Progenitor cell of endocrine pancreas (in vitro differentiated cells): ENCODE measurements at regions not wholly inside any gene's neighbourhood (a gene's known extent, or its start where the extent isn't known, plus 50 kb on each side); places are given as distances from the start of the nearest gene placed in this dataset.

ENCODE experiments used
- DNase-seq: peaks from one replicate; pipeline ENCODE4 v3.0.0; 2021; ENCODE audit warnings: low spot score; ENCODE audit not compliant: unreplicated experiment
- H3K27ac Mint-ChIP-seq: 2 replicates; pipeline ENCODE4 v1.8.0; 2021; ENCODE audit warnings: mild to moderate bottlenecking, moderate library complexity, mixed read lengths
- H3K27me3 Mint-ChIP-seq: 2 replicates; pipeline ENCODE4 v1.8.0; 2021; ENCODE audit warnings: mixed read lengths
- H3K36me3 Mint-ChIP-seq: 2 replicates; pipeline ENCODE4 v1.8.0; 2022; ENCODE audit warnings: mixed read lengths; ENCODE audit not compliant: insufficient read depth
- H3K4me1 Mint-ChIP-seq: 2 replicates; pipeline ENCODE4 v1.8.0; 2021; ENCODE audit warnings: low read depth, mixed read lengths
- H3K4me3 Mint-ChIP-seq: 2 replicates; pipeline ENCODE4 v1.8.0; 2021; ENCODE audit warnings: low read depth, mild to moderate bottlenecking, moderate library complexity, mixed read lengths
- H3K9me3 Mint-ChIP-seq: 2 replicates; pipeline ENCODE4 v1.8.0; 2021; ENCODE audit warnings: low read depth, mixed read lengths
- CTCF ChIP-seq: fragments of 200-600 bp; sonication (generic); IDR thresholded peaks from one replicate; pipeline ENCODE4 v1.5.0; 2021; ENCODE audit warnings: antibody characterized with exemption, mild to moderate bottlenecking; ENCODE audit not compliant: unreplicated experiment

DNA sequence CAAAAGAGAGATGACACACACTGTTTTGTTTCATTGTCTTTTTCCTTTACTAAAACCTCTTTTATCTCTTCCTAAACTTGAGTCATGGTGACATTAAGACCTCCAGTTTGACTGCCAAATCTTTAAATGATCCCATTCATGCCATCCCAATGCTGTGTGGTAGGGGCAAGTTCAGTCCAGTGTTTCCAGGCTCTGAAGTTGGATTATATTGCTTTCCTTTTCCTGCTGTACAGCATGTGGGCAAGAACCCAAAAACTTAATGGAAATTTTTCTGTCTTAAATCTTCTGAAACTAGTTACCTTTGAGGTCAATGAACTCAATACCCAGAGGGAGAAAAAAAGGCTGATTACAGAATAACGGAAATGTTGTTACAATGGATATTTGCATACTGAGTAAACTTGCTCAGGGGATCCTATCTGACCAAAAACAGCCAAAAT lies 187.1 kb upstream of the FAR2 start:
- H3K36me3 Mint-ChIP-seq: no peaks in the 10 kb centered on the region
- no peaks in the 10 kb centered on the region for H3K9me3 Mint-ChIP-seq
- H3K4me3 Mint-ChIP-seq: no peak overlapping the region

DNA sequence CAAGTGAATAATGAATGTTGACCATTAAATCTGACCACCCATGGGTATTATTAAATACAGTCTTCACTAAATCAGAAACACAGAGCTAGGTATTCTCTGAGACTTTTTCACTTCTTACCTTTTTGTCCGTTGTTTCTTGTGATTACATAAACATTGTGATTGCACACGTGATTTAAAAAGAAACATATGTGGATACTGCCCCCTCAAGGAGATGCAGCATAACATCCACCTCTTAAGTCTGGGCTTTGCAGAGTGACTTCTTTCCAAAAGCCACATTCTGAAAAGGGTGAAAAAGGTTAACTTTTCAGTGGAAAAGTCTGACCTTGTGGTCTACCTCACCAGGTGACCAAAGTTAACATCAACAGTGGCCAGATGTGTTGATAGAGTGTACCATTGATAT lies 185.5 kb upstream of the FAR2 start:
- Mint-ChIP-seq H3K9me3 (no peaks in the 10 kb centered on the region), H3K27ac (no peak overlapping the region), H3K27me3 (no peaks in the 10 kb centered on the region), H3K4me1 (no peaks in the 10 kb centered on the region), H3K4me3 (no peak overlapping the region), H3K36me3 (no peaks in the 10 kb centered on the region)
- peak; percentile 49 for TF ChIP-seq CTCF
- DNase-seq: no peak

More for the DNA sequence above, 187.1 kb upstream of the FAR2 start:
- no peaks in the 10 kb centered on the region for H3K4me1 Mint-ChIP-seq
- no peak for TF ChIP-seq CTCF
- no peak overlapping the region for H3K27ac Mint-ChIP-seq
- DNase-seq: no peak
- no peaks in the 10 kb centered on the region for H3K27me3 Mint-ChIP-seq

DNA sequence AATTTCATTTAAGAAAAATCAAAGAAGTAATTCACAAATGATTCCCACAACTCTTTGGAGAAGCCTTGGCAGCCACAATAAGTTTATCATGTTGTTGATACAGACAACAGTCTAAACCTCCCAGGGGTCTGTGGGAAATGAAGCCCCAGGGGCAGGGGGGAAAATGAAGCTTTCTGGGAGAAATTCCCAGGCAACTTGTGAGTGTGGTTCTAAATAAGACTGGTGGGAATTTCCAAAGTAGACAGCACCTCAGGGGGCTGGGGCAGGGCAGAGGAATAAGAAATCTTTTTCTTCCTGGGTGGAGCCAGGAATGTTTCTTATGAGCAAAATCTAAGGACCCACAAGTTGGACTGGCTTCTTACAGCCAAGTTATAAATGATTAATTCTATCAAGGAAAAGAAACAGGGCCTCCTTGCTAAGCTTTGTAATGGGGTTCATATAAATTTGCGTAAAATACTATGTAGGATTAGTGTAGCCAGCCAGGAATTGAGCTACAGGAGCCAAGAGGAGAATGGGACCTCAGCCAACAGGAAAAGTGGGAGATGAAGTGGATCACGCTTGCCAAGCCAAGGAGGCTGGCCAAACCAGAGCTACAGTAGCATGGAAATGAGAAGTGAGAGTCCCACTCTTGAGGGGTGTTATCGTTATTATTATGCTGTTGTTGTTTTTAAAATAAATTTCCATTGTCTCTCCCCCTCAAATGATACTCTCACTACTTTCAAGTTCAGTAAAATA lies 182.9 kb upstream of the FAR2 start:
- Mint-ChIP-seq H3K4me3 (no peak overlapping the region), H3K36me3 (no peaks in the 10 kb centered on the region), H3K27ac (no peak overlapping the region), H3K27me3 (no peaks in the 10 kb centered on the region), H3K4me1 (no peaks in the 10 kb centered on the region), H3K9me3 (no peaks in the 10 kb centered on the region)
- TF ChIP-seq CTCF: no peak
- DNase-seq: no peak

GRCh38 chr12:28967426-28967825 lies 181.7 kb upstream of the FAR2 start:
- no peak overlapping the region for H3K4me3 Mint-ChIP-seq

GRCh38 chr12:28973491-28973890 lies 175.6 kb upstream of the FAR2 start:
- TF ChIP-seq CTCF: no peak
- Mint-ChIP-seq H3K27ac (no peak overlapping the region), H3K4me1 (no peaks in the 10 kb centered on the region), H3K36me3 (no peaks in the 10 kb centered on the region), H3K4me3 (no peak overlapping the region), H3K9me3 (no peaks in the 10 kb centered on the region), H3K27me3 (no peaks in the 10 kb centered on the region)
- no peak for DNase-seq

More at GRCh38 chr12:28967426-28967825, 181.7 kb upstream of the FAR2 start:
- Mint-ChIP-seq H3K36me3 (no peaks in the 10 kb centered on the region), H3K4me1 (no peaks in the 10 kb centered on the region), H3K27ac (peak overlapping the region; percentile 77), H3K27me3 (no peaks in the 10 kb centered on the region), H3K9me3 (no peaks in the 10 kb centered on the region)
- TF ChIP-seq CTCF: no peak
- no peak for DNase-seq
